NCI-H774 (cell line): ENCODE measurements at regions not wholly inside any gene's neighbourhood (a gene's known extent, or its start where the extent isn't known, plus 50 kb on each side); places are given as distances from the start of the nearest gene placed in this dataset.

Experiments
- DNase-seq: peaks from one replicate; lab custom pipeline; 2025; lab: John Stamatoyannopoulos, UW

GRCh38 chr5:116361979-116362577 lies 212.5 kb downstream of the SEMA6A start:
- no peak for DNase-seq

GRCh38 chr5:116361171-116361967 lies 213.3 kb downstream of the SEMA6A start:
- peak; percentile 27 for DNase-seq

GRCh38 chr5:116360008-116360853 lies 214.4 kb downstream of the SEMA6A start:
- DNase-seq = no peak

- DNase-seq = no peak
These were observed 215.0 kb downstream of the SEMA6A start for GRCh38 chr5:116359592-116359991.

GRCh38 chr5:116358911-116359418 lies 215.7 kb downstream of the SEMA6A start:
- no peak for DNase-seq

GRCh38 chr5:116358015-116358523 lies 216.6 kb downstream of the SEMA6A start:
- no peak for DNase-seq

- DNase-seq = no peak
These were observed 218.6 kb downstream of the SEMA6A start for GRCh38 chr5:116355819-116356601.

- no peak for DNase-seq
These were observed 219.9 kb downstream of the SEMA6A start for GRCh38 chr5:116354699-116355098.

- DNase-seq = no peak
These were observed 227.0 kb downstream of the SEMA6A start for GRCh38 chr5:116347657-116348056.

- no peak for DNase-seq
These were observed 230.7 kb downstream of the SEMA6A start for GRCh38 chr5:116343961-116344360.
